ENCODE measurements at regions not wholly inside any gene's neighbourhood (a gene's known extent, or its start where the extent isn't known, plus 50 kb on each side); places are given as distances from the start of the nearest gene placed in this dataset.

DNA sequence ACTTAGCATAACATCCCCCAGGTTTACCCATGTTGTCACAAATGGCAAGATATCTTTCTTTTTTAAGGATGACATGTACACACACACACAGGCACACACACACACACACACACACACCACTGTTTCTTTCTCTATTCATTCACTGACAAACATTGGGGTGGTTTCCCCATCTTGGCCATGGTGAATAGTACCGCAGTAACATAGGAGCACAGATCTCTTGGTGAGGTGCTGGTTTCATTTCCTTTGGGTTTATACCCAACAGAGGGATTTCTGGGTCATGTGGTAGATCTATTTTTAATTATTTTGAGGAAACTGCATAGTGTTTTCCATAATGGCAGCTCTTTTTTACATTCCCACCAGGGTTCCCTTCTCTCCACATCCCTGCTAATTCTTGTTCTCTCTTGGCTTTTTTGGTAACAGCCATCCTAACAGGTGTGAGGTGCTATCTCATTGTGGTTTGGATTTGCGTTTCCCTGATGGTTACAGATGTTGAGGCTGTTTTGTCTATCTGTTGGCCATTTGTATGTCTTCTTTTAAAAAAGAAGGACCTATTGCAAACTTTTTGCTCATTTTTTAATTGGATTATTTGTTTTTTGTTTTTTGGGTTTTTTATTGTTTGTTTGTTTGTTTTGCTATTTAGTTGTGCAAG is 251.7 kb upstream of the IRS2 start:
- no peak for TF ChIP-seq POLR2AphosphoS5 (IDR thresholded peaks at IDR 0.05)
- TF ChIP-seq, protein P1, sequence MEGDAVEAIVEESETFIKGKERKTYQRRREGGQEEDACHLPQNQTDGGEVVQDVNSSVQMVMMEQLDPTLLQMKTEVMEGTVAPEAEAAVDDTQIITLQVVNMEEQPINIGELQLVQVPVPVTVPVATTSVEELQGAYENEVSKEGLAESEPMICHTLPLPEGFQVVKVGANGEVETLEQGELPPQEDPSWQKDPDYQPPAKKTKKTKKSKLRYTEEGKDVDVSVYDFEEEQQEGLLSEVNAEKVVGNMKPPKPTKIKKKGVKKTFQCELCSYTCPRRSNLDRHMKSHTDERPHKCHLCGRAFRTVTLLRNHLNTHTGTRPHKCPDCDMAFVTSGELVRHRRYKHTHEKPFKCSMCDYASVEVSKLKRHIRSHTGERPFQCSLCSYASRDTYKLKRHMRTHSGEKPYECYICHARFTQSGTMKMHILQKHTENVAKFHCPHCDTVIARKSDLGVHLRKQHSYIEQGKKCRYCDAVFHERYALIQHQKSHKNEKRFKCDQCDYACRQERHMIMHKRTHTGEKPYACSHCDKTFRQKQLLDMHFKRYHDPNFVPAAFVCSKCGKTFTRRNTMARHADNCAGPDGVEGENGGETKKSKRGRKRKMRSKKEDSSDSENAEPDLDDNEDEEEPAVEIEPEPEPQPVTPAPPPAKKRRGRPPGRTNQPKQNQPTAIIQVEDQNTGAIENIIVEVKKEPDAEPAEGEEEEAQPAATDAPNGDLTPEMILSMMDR (IDR thresholded peaks at IDR 0.05): no peak
